Skeletal muscle satellite cell (primary cell): ENCODE measurements at regions not wholly inside any gene's neighbourhood (a gene's known extent, or its start where the extent isn't known, plus 50 kb on each side); places are given as distances from the start of the nearest gene placed in this dataset.

Experiments
- H3K27me3 ChIP-seq: 2 replicates; pipeline ENCODE4 v1.7.0; 2013; ENCODE audit warnings: low read length; ENCODE audit not compliant: control insufficient read depth, insufficient read depth
- H3K36me3 ChIP-seq: 2 replicates; pipeline ENCODE4 v1.7.0; 2013; ENCODE audit warnings: mild to moderate bottlenecking, control low read depth, low read length; ENCODE audit not compliant: insufficient read depth
- H3K4me1 ChIP-seq: 2 replicates; pipeline ENCODE4 v1.7.0; 2013; ENCODE audit warnings: low read length; ENCODE audit not compliant: control insufficient read depth, insufficient read depth
- H3K4me2 ChIP-seq: 2 replicates; pipeline ENCODE4 v1.7.0; 2013; ENCODE audit warnings: mild to moderate bottlenecking, low read length
- H3K4me3 ChIP-seq: 2 replicates; pipeline ENCODE4 v1.7.0; 2013; ENCODE audit warnings: low read length
- H3K9ac ChIP-seq: 2 replicates; pipeline ENCODE4 v1.7.0; 2013; ENCODE audit warnings: mild to moderate bottlenecking, low read depth, low read length, moderate library complexity
- H3K9me3 ChIP-seq: replicated peaks from 2 replicates; pipeline ENCODE4 v1.7.0; 2013; ENCODE audit warnings: mild to moderate bottlenecking, control low read depth, low read length

DNA sequence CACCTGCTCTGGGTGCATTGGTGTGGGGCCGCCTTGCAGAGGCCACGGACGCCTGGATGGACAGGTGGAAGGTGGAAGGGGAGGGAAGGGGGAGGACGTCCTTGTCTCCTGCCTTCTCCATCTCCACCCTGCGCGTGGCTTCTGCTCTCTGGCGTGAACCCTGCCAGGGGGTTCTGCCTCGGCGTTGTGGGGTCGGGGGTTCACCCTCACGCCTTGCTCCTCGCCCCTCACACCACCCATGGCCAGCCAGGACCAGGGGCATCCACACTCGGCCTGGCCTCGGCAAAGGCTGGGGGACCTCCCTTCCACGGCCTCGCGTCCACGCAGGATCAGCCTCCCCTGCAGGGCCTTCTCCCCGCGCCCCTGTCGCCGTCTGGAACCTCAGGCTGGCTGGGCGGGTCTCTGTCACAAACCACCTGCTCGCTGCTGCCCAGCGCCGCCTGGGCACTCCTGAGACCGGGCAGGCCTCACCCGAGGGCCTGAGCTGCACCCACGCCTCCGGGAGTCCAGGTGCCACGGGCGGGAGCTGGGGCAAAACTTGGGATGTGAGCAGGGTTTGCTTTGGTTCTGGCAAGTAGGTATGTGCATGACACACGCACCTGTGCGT lies 655.9 kb downstream of the GALR1 start:
- H3K4me2 ChIP-seq = no peak overlapping the region
- peaks cover 8% of the 10 kb centered on the region for H3K9me3 ChIP-seq
- no peak overlapping the region for H3K9ac ChIP-seq
- H3K4me3 ChIP-seq = no peak overlapping the region
- H3K27me3 ChIP-seq = no peaks in the 10 kb centered on the region
- no peaks in the 10 kb centered on the region for H3K36me3 ChIP-seq
- H3K4me1 ChIP-seq = no peaks in the 10 kb centered on the region

DNA sequence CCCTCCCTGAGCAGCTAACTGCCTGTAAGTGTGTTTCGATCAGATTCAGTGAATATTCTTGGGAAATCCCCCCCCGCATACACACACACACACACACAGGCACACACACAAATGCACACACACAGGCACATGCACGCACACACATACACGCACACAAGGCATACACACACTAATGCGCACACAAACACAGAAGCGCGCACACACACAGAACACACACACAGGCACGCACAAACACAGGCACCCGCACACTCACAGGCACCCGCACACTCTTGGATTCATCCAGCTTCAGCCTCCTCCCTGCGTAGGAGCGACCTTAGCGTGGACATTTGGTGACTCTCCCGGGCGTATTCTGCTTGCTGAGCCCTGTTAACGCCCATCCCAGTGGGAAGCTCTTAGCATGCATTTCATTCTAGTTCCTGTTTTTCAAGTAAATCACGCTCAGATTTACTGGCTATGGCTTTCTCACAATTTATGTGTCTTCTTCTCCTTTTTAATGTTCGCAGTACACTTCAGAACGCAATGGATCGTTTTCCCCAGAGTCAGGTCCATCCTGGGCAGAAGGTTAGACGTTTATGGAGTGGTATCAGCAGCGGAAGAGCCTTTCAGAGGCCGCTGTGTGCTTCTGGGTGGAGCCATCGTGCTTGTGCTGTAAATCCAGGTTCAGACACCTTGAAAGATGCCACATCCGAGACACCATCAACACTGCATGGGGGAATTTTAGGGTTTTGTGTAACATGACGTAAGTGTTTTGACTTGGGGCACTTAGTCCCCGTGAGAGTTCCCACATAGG lies 656.6 kb downstream of the GALR1 start:
- Histone ChIP-seq H3K36me3 (no peaks in the 10 kb centered on the region), H3K4me3 (no peak overlapping the region), H3K4me1 (no peaks in the 10 kb centered on the region), H3K9me3 (peaks cover 14% of the 10 kb centered on the region), H3K4me2 (no peak overlapping the region), H3K27me3 (no peaks in the 10 kb centered on the region), H3K9ac (no peak overlapping the region)

DNA sequence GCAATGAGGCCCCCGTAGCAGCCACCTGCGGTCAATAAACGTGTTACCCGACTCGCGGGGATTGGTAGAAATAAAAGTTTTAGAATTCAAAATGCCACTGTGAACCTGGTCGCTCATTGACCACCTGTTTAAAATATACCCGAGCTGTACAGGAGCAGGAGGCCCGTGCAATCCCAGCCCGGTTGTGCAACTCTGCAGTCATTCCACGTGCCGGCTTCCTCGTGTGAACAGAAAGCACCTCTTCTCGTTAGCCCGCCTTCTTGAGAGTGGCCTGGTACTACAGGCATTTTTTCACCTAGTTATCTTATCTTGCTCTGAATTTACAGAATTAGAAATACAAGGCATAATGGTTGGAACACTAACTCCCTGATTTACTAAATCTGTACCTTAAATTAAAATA lies 660.7 kb downstream of the GALR1 start:
- Histone ChIP-seq H3K27me3 (no peaks in the 10 kb centered on the region), H3K4me3 (no peak overlapping the region), H3K4me2 (no peak overlapping the region), H3K4me1 (no peaks in the 10 kb centered on the region), H3K9ac (no peak overlapping the region), H3K36me3 (no peaks in the 10 kb centered on the region), H3K9me3 (peaks cover 19% of the 10 kb centered on the region)

DNA sequence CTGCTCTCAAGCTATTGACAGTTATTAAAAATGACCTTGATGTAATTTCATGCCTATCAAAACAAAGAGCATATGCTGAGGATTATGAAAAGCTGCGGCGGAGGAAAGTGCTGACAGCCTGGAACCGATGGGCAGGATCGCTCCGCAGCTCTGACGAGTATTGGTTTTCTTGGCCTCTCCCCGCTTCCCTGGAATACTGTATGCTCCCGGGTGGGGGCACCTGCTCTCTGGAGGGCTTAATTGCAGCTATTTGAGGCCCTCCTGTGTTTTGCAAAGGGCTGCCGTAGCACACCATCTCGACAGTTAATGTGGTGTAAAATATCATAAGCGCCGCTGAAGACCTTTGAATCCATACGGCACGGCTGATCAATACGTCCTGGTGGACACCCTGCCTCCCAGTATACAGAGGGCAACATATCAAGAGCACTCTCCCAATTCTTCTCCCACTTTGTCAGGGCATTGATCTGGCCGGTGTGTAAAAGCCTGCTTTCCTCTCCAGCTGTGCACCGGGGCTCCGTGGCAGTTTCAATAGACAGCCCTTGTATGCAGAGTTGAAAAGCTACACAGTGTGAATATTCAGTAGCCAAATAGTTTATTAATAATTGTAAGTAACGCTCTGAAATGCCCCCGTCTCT lies 662.4 kb downstream of the GALR1 start:
- Histone ChIP-seq H3K9me3 (peaks cover 14% of the 10 kb centered on the region), H3K4me3 (no peak overlapping the region), H3K4me2 (no peak overlapping the region), H3K27me3 (no peaks in the 10 kb centered on the region), H3K36me3 (no peaks in the 10 kb centered on the region), H3K9ac (no peak overlapping the region), H3K4me1 (no peaks in the 10 kb centered on the region)

DNA sequence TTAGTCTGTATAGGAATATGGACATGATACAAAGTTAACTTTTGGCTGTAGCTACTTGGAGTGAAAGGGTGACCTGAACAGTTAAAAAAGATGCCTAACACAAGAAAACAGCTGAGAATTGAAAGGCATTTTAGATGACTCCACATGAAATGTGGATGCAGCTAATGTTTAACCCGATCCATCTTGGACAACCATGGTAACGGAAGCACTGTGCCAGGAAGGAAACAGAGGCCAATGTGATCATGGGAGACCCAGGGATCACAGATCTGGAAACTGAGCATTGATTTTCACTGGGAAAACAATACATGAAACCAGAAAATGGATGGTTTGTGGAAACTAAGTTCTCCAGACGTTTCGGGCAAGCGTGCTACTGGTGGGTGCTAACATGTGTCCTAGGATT lies 669.1 kb downstream of the GALR1 start:
- no peak overlapping the region for H3K9ac ChIP-seq
- H3K27me3 ChIP-seq = no peaks in the 10 kb centered on the region
- no peak overlapping the region for H3K4me2 ChIP-seq
- peaks cover 12% of the 10 kb centered on the region for H3K9me3 ChIP-seq
- H3K36me3 ChIP-seq = no peaks in the 10 kb centered on the region
- H3K4me3 ChIP-seq = no peak overlapping the region
- no peaks in the 10 kb centered on the region for H3K4me1 ChIP-seq

DNA sequence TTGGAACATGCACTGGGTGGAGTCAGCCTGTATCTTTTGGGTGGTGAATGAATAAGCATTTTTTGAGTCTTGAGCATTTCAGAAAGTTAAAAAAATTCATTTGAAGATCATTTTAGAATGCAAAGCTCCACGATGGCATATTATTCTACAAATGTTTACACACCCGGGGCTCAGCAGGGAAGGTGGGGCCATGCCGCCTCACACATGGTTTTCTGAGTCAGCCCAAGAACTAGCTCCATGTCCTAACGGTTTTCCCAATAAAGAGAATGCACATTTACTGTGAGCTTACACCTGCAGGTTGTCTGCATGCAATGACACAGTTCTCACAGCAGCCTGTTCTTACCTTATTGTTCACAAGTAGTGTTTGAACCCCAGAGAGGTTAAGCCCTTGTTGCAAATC lies 670.3 kb downstream of the GALR1 start:
- Histone ChIP-seq H3K4me2 (no peak overlapping the region), H3K9me3 (peaks cover 11% of the 10 kb centered on the region), H3K36me3 (no peaks in the 10 kb centered on the region), H3K9ac (no peak overlapping the region), H3K4me3 (no peak overlapping the region), H3K4me1 (no peaks in the 10 kb centered on the region), H3K27me3 (no peaks in the 10 kb centered on the region)

DNA sequence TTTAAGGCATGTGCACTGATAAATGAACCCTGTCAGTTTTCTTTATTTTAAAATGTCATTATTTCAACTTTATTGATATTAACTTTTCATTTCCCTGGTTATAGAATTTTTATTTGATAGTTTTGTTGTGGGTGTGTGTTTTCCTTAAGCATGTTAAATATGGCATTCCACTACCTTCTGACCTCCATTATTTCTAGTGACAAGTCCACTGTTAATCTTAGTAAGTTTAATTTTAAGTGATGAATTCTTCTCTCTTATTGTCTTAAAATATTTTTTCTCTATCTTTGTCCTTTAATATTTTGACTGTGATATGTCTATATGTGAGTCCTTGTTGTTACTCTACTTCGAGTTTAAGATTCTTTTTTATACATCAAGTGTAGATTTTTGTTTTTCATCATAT lies 685.7 kb downstream of the GALR1 start:
- Histone ChIP-seq H3K4me2 (no peak overlapping the region), H3K27me3 (no peaks in the 10 kb centered on the region), H3K4me3 (no peak overlapping the region), H3K4me1 (no peaks in the 10 kb centered on the region), H3K9ac (no peak overlapping the region), H3K36me3 (no peaks in the 10 kb centered on the region), H3K9me3 (peaks cover 9% of the 10 kb centered on the region)

DNA sequence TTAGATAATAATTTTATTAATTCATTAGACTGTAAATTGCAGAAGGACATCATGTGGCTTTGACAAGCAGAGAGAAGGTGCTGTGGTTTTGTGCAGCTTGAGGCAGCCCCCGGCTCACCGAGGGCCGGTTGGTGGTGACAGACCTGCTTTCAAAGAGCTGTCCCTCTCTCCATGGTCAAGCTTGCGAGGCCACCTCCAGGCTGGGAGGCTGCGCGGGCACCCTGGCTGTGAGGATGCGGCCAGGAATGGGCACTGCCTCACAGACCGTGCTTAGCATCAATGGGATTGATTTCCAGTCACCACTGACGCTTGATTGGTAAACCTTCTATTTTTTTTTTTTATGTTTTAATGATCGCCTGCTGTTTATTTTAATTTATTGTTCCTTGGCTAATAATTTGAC lies 690.9 kb downstream of the GALR1 start:
- H3K9ac ChIP-seq = no peak overlapping the region
- H3K4me3 ChIP-seq = no peak overlapping the region
- H3K27me3 ChIP-seq = no peaks in the 10 kb centered on the region
- no peaks in the 10 kb centered on the region for H3K4me1 ChIP-seq
- peaks cover 7% of the 10 kb centered on the region for H3K9me3 ChIP-seq
- no peaks in the 10 kb centered on the region for H3K36me3 ChIP-seq
- H3K4me2 ChIP-seq = no peak overlapping the region

DNA sequence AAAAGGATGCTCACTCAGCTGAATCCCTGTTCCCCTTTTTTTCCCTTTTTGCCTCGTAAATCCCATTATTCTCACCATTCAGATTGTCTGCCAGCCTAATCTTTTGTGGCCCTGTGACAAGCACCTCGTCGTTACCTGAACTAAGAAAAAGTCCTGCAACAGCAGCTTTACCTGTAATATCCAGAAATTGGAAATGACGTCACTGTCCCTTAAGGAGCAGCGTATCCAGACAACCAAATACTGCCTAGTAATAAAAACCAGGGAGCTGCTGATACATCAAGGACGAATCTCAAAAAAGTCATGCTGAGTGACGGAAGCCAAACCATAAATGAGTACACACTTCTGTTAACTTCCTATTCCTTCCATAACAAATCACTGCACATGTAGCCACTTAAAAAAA lies 694.9 kb downstream of the GALR1 start:
- H3K9ac ChIP-seq = no peak overlapping the region
- H3K4me1 ChIP-seq = no peaks in the 10 kb centered on the region
- H3K27me3 ChIP-seq = no peaks in the 10 kb centered on the region
- H3K36me3 ChIP-seq = no peaks in the 10 kb centered on the region
- no peak overlapping the region for H3K4me2 ChIP-seq
- peaks cover 3% of the 10 kb centered on the region for H3K9me3 ChIP-seq
- no peak overlapping the region for H3K4me3 ChIP-seq

DNA sequence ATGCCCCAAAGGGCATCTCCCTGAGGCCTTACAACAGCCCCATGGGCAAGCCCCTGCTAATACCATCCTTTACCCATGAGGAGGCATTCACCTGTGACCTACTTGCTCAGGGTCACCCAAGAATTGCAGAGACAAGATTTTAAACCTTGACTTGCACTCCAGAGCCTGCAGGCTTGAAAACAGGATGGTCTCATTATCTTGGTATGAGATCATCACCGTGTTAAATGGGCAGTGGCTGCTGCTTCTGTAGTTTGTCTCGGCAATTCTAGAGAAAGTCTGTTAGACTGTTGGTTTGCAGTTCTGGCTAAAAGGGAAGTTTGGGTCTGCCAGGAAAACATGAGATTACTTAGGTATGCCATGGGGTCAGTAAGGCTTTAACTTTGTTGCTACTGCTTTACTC lies 698.9 kb downstream of the GALR1 start:
- Histone ChIP-seq H3K9me3 (peaks cover 3% of the 10 kb centered on the region), H3K4me3 (no peak overlapping the region), H3K4me2 (no peak overlapping the region), H3K4me1 (no peaks in the 10 kb centered on the region), H3K27me3 (no peaks in the 10 kb centered on the region), H3K9ac (no peak overlapping the region), H3K36me3 (no peaks in the 10 kb centered on the region)

DNA sequence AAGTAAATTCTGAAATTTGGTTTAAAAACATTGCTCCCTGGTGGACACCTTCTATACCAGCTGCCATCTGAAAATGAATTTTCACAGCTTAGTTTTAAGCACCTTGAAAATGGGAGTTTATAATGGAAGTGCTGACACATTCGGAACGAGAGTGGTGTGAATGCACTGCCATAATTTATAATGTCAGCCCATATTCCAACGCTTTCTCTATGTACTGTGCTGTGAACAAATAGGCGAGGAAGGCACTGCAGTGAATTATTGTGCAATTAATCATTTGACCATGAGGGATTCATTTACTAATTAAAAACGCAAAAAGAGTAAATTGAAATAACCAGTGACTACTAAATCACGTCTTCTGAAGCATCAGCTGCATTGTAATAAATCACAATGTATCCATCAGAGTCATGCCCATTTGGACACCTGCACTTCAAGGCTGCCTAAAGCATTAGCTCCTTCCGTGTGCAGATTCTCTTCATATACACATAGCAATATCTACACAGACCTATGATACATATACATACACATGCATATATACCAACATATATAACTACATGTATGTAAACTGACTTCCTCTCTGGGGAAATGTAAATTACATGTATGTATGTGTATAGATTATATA lies 699.8 kb downstream of the GALR1 start:
- Histone ChIP-seq H3K4me3 (no peak overlapping the region), H3K9ac (no peak overlapping the region), H3K4me1 (no peaks in the 10 kb centered on the region), H3K4me2 (no peak overlapping the region), H3K9me3 (peaks cover 3% of the 10 kb centered on the region), H3K36me3 (no peaks in the 10 kb centered on the region), H3K27me3 (no peaks in the 10 kb centered on the region)
